Motor neuron (in vitro differentiated cells): ENCODE measurements at regions not wholly inside any gene's neighbourhood (a gene's known extent, or its start where the extent isn't known, plus 50 kb on each side); places are given as distances from the start of the nearest gene placed in this dataset.

ENCODE experiments used
- ATAC-seq, 8 experiments: fragments of 200-7000 bp; cut with Tn5 transposase; replicated peaks in 6 of 8; 2 replicates each; pipeline ENCODE4 v1.8.0; 2021; ENCODE audit warnings: mild to moderate bottlenecking in 8 of 8, moderate library complexity in 8 of 8
- H3K27ac ChIP-seq, 2 donors: fragments of 250-450 bp; sonication (Bioruptor Pico); 2 replicates each; pipeline ENCODE4 v1.9.0; 2021; ENCODE audit warnings: antibody characterized with exemption in 2 of 2, mild to moderate bottlenecking in 2 of 2, moderate library complexity in 1 of 2
- H3K4me1 ChIP-seq, 2 donors: fragments of 250-450 bp; sonication (Bioruptor Pico); replicated peaks in 1 of 2; 2 replicates each; pipeline ENCODE4 v1.6.1; 2021; ENCODE audit warnings: antibody characterized with exemption in 2 of 2, mild to moderate bottlenecking in 2 of 2, moderate library complexity in 1 of 2
- H3K4me3 ChIP-seq, 5 donors: fragments of 250-450 bp; sonication (Bioruptor Pico); 2 replicates each; pipeline ENCODE4 v1.9.0; 2021; ENCODE audit warnings: antibody characterized with exemption in 5 of 5, mild to moderate bottlenecking in 5 of 5, moderate library complexity in 4 of 5
- WGBS, 10 experiments: fragments of 450-650 bp; shearing (Covaris generic); methylation state at CpG; one replicate each; pipeline ENCODE4 v1.0.0; 2022; 5-methylcytosine and 5-hydroxymethylcytosine counted together
- in situ Hi-C, 9 experiments: fragments of 400-800 bp; cut with MboI; loops; one replicate each; pipeline ENCODE4 v1.15.0; 2021; ENCODE audit warnings: low sequenced_read_pairs in 9 of 9, low pct_unique_long_range_greater_than_20kb in 2 of 9; ENCODE audit not compliant: unreplicated experiment in 9 of 9

GRCh38 chr2:225170162-225170561 lies 127.9 kb upstream of the DOCK10 start:
- WGBS, 10 experiments = 60 to 100% (median 90%) methylated on average over 1 of the region's 1 CpG; no CpG with 5 or more reads in 6 of the 10 experiments

DNA sequence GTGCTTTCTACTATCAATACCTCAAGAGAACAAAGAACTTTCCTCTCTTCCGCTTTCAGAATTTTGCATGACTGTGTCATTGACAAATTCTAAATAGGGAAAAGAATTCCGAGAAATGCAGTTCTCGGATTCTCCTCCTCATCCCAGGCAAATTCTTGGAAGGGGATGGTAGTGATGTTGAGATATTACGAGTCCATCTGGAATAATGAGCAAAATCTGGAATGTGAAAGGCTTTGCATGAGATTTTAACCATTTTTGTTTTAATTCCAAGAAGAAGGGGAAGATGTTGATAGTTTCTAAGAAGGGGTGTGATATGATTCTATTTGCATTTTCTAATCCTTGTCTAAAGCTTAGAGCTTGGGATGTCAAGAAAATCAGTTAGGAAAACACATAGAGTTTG lies 127.1 kb upstream of the DOCK10 start:
- WGBS, 10 experiments = 71 to 100% (median 88%) methylated on average over 1 to 4 of the region's 4 CpGs; no CpG with 5 or more reads in 1 of the 10 experiments
- in situ Hi-C loops = no loop called here
- peak in 1 of 8 experiments; percentile 42 for ATAC-seq
- Histone ChIP-seq H3K4me1 (peaks cover 0 to 9% of the 10 kb centered on the region in 2 donors), H3K27ac (no peak overlapping the region), H3K4me3 (no peak overlapping the region)

More at GRCh38 chr2:225170162-225170561, 127.9 kb upstream of the DOCK10 start:
- Histone ChIP-seq H3K27ac (no peak overlapping the region), H3K4me3 (no peak overlapping the region), H3K4me1 (peaks cover 0 to 12% of the 10 kb centered on the region in 2 donors)
- ATAC-seq = no peak
- in situ Hi-C loops = no loop called here

GRCh38 chr2:225165052-225165451 lies 122.8 kb upstream of the DOCK10 start:
- Histone ChIP-seq H3K27ac (no peak overlapping the region), H3K4me1 (no peaks in the 10 kb centered on the region), H3K4me3 (no peak overlapping the region)
- ATAC-seq = peak in 2 of 8 experiments; percentile 34 to 44
- in situ Hi-C loops = no loop called here
- WGBS, 10 experiments = 0 to 80% (median 50%) methylated on average over 1 to 2 of the region's 2 CpGs; no CpG with 5 or more reads in 3 of the 10 experiments

DNA sequence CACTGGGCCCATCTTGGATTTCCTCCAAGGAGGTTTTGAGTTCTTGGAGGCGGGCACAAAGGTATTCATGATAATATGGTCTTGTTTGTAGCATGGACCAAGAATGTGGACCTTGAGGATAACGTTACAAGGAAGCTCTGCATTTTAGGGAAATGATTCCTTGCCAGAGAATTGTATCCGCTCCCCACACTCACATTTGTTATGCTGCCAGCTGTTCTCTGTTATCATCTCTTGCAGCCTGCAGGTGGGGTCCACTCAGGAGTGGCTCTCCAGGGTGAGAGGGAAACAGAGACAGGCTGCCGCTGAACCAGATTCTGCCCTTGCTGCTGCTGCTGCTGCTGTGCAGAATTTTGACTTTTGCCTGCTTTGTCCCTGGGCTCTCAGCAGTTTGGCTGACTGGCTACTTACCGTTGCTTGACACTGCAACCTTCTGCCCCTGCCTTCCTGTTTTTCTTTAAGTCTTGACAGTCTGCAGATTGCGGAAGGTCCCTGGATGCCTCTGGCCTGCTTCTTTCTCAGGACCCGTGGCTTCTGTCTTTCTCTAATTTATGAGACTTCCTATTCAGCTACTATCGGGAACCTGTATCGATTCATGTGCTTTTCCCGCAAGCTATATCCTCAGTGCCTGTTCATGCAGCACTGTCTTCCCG lies 122.3 kb upstream of the DOCK10 start:
- peak in 3 of 8 experiments; percentile 15 to 20 (median 19) for ATAC-seq
- no peaks in the 10 kb centered on the region for H3K4me1 ChIP-seq
- in situ Hi-C loops = no loop called here
- H3K27ac ChIP-seq = no peak overlapping the region
- H3K4me3 ChIP-seq = no peak overlapping the region
- WGBS, 10 experiments = 40 to 100% (median 62%) methylated on average over 1 to 8 of the region's 11 CpGs; no CpG with 5 or more reads in 1 of the 10 experiments

GRCh38 chr2:225158360-225158759 lies 116.1 kb upstream of the DOCK10 start:
- no peak for ATAC-seq
- Histone ChIP-seq H3K27ac (no peak overlapping the region), H3K4me1 (no peaks in the 10 kb centered on the region), H3K4me3 (no peak overlapping the region)
- in situ Hi-C loops = no loop called here

DNA sequence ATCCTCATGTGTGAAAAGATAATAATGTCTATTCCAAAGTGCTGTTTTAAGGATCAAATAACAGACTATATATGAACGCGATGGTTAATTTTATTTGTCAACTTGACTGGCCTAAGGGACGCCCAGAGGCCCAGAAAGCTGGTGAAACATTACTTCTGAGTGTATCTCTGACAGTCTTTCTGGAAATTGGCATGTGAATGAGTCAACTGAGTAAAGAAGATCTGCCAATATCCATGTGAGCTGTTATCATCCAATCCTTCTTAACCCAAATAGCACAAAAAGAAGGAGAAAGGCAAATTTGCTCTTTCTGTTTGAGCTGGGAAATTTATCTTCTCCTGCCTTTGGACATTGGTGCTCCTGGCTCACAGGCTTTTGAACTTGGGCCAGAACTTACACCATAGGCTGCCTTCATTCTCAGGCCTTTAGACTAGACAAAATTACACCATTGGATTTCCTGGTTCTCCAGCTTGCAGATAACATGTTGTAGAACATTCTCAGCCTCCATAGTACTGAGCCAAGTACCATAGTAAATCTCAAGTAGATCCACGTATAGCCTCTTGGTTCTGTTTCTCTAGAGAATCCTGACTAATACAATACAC lies 114.7 kb upstream of the DOCK10 start:
- 67 to 100% (median 79%) methylated on average over 3 to 4 of the region's 4 CpGs; no CpG with 5 or more reads in 1 of the 10 experiments for WGBS, 10 experiments
- in situ Hi-C loops = no loop called here
- peak in 1 of 8 experiments; percentile 51 for ATAC-seq

GRCh38 chr2:225140723-225141122 lies 98.5 kb upstream of the DOCK10 start:
- ATAC-seq = peak in 2 of 8 experiments; percentile 77 to 81
- in situ Hi-C loops = loop anchor here in 1 of 9 experiments (25.0 kb wide), 1 partner anchor 497 kb away; no protein-coding TSS in a partner anchor
- no peak overlapping the region for H3K27ac ChIP-seq

More for the DNA sequence above, 114.7 kb upstream of the DOCK10 start:
- H3K4me1 ChIP-seq = no peaks in the 10 kb centered on the region
- no peak overlapping the region for H3K4me3 ChIP-seq
- no peak overlapping the region for H3K27ac ChIP-seq

GRCh38 chr2:225137971-225138370 lies 95.7 kb upstream of the DOCK10 start:
- no peak overlapping the region for H3K27ac ChIP-seq
- H3K4me3 ChIP-seq = no peak overlapping the region
- in situ Hi-C loops = loop anchor here in 1 of 9 experiments (25.0 kb wide), 1 partner anchor 499 kb away; no protein-coding TSS in a partner anchor
- H3K4me1 ChIP-seq = no peaks in the 10 kb centered on the region
- ATAC-seq = no peak
- WGBS, 10 experiments = 13 to 75% (median 40%) methylated on average over 1 to 2 of the region's 2 CpGs; no CpG with 5 or more reads in 1 of the 10 experiments

More at GRCh38 chr2:225140723-225141122, 98.5 kb upstream of the DOCK10 start:
- Histone ChIP-seq H3K4me1 (no peaks in the 10 kb centered on the region), H3K4me3 (no peak overlapping the region)

DNA sequence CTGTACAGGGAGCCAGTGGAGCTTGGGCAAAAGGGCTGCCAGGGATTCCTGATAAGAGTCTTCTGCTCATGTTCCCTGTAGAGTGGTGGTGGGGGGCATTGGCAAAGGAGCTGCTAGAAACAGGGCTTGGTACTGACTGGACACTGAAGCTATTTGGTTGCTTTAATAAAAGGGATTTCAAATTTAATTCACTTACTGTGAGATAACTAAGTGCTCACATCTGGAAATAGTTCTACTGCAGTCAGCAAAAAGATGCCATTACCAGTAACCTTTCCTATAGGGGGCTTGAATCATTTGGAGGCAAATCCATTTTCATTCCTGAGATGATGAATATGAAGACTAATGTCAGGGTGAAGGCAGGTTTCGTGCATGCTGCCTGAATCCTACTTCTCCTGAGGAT lies 94.3 kb upstream of the DOCK10 start:
- ATAC-seq = peak in 1 of 8 experiments; percentile 45
- H3K4me1 ChIP-seq = no peaks in the 10 kb centered on the region
- in situ Hi-C loops = loop anchor here in 1 of 9 experiments (25.0 kb wide), 1 partner anchor 501 kb away; no protein-coding TSS in a partner anchor

DNA sequence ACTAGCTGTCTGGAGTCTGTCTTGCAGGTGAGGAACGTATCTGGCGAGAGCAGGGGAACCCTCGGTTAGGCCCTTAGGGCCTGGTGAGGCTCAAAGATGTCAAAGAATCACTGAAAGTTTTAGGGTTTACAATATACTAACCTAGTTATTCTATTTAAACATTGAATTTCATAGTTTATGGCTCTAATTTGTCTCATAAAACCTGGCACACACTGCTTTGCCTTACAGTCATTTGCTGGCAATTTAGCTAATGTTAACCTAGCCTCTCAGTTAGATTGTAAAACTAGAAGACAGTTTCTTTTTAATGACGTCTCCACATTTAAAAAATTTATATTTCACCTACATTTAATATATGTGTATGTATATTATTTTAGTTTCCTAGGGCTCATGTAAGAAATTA lies 89.6 kb upstream of the DOCK10 start:
- no peak overlapping the region for H3K4me3 ChIP-seq
- in situ Hi-C loops = loop anchor here in 1 of 9 experiments (25.0 kb wide), 1 partner anchor 505 kb away; no protein-coding TSS in a partner anchor
- ATAC-seq = no peak
- H3K27ac ChIP-seq = no peak overlapping the region
- no peaks in the 10 kb centered on the region for H3K4me1 ChIP-seq
- 40 to 90% (median 86%) methylated on average over 1 to 4 of the region's 4 CpGs; no CpG with 5 or more reads in 2 of the 10 experiments for WGBS, 10 experiments

More for the DNA sequence above, 94.3 kb upstream of the DOCK10 start:
- 67 to 86% (median 83%) methylated on average over 1 of the region's 1 CpG; no CpG with 5 or more reads in 5 of the 10 experiments for WGBS, 10 experiments
- no peak overlapping the region for H3K27ac ChIP-seq
- H3K4me3 ChIP-seq = no peak overlapping the region

- H3K27ac ChIP-seq = no peak overlapping the region
- no peak for ATAC-seq
- in situ Hi-C loops = loop anchor here in 1 of 9 experiments (25.0 kb wide), 1 partner anchor 507 kb away; no protein-coding TSS in a partner anchor
- H3K4me1 ChIP-seq = no peaks in the 10 kb centered on the region
- H3K4me3 ChIP-seq = no peak overlapping the region
Measured at GRCh38 chr2:225130093-225130492, 87.8 kb upstream of the DOCK10 start.

DNA sequence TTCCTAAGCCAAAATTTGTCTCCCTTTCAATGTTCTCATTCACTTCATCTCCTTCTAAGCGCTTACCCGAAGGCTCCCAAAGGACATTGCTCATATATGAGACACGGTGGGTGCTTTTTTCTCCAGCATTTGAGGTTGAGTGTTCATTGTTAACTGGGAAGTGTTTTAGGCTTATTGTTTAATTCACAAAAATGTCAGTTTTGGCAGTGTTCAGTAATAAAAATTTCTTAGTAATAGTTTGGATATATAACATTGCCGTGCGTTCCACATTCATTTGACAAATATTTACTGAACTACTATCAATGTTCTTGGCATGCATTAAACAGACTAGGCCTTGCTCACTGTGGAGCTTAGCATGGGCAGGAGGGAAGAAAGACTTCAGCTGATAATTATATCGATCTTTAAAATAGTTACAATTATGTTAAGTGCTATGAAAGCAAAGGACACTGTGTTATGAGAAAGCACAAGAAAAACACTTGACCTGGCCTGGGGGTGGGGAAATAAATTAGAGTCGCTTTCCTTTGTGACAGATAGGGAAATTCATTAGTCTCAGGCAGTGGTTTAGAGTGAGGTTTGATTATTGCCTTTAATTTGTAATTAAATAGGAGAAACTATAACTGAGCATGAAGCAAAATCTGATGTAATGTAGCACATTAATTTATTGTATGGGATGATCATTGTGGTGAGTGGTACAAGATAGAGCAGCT lies 82.2 kb upstream of the DOCK10 start:
- in situ Hi-C loops = loop anchor here in 5 of 9 experiments (25.0 kb wide), 2 partner anchors 513 to 538 kb away; no protein-coding TSS in a partner anchor
- no peak overlapping the region for H3K4me3 ChIP-seq
- WGBS, 10 experiments = 76 to 100% (median 88%) methylated on average over 1 to 7 of the region's 7 CpGs
- peaks cover 0 to 20% of the 10 kb centered on the region in 2 donors for H3K4me1 ChIP-seq
- no peak overlapping the region for H3K27ac ChIP-seq
- peak in 4 of 8 experiments; percentile 24 to 93 (median 74) for ATAC-seq
